CD4-positive, alpha-beta T cell treated with Interleukin-15 for 4 hours (primary cell): ENCODE measurements at regions not wholly inside any gene's neighbourhood (a gene's known extent, or its start where the extent isn't known, plus 50 kb on each side); places are given as distances from the start of the nearest gene placed in this dataset.
"Not testable (repeated sequence)": the region's sequence is repeated elsewhere in the genome, so short reads cannot be mapped to it uniquely, and the experiment has no call there.

Experiments
- DNase-seq: peaks from one replicate; pipeline ENCODE4 v3.0.0-alpha.2; 2020; ENCODE audit warnings: low spot score

- DNase-seq = not testable (repeated sequence)
These were observed 118.3 kb downstream of the LRRC37A3 start for GRCh38 chr17:64800987-64801386.

- DNase-seq = not testable (repeated sequence)
These were observed 118.8 kb downstream of the LRRC37A3 start for GRCh38 chr17:64800361-64800895.

- not testable (repeated sequence) for DNase-seq
These were observed 119.6 kb downstream of the LRRC37A3 start for GRCh38 chr17:64799543-64800188.

- not testable (repeated sequence) for DNase-seq
These were observed 120.3 kb downstream of the LRRC37A3 start for GRCh38 chr17:64798961-64799360.

- DNase-seq = not testable (repeated sequence)
These were observed 120.8 kb downstream of the LRRC37A3 start for GRCh38 chr17:64798489-64798790.

GRCh38 chr17:64797746-64798488 is 121.4 kb downstream of the LRRC37A3 start:
- DNase-seq = not testable (repeated sequence)

- not testable (repeated sequence) for DNase-seq
These were observed 123.9 kb downstream of the LRRC37A3 start for GRCh38 chr17:64795342-64795741.

- not testable (repeated sequence) for DNase-seq
These were observed 124.6 kb downstream of the LRRC37A3 start for GRCh38 chr17:64794548-64795274.

GRCh38 chr17:64794113-64794512 is 125.2 kb downstream of the LRRC37A3 start:
- DNase-seq = not testable (repeated sequence)

GRCh38 chr17:64792793-64793575 is 126.3 kb downstream of the LRRC37A3 start:
- peak; percentile 55 for DNase-seq

GRCh38 chr17:64792276-64792675 is 127.0 kb downstream of the LRRC37A3 start:
- DNase-seq = not testable (repeated sequence)

GRCh38 chr17:64791691-64792090 is 127.6 kb downstream of the LRRC37A3 start:
- not testable (repeated sequence) for DNase-seq

- not testable (repeated sequence) for DNase-seq
These were observed 128.1 kb downstream of the LRRC37A3 start for GRCh38 chr17:64791226-64791625.

- DNase-seq = not testable (repeated sequence)
These were observed 128.6 kb upstream of the SMURF2 start for GRCh38 chr17:64790690-64791089.

GRCh38 chr17:64790193-64790592 is 128.1 kb upstream of the SMURF2 start:
- not testable (repeated sequence) for DNase-seq

- DNase-seq = not testable (repeated sequence)
These were observed 126.9 kb upstream of the SMURF2 start for GRCh38 chr17:64789061-64789445.

- no peak for DNase-seq
These were observed 126.4 kb upstream of the SMURF2 start for GRCh38 chr17:64788286-64789060.

GRCh38 chr17:64787921-64788271 is 125.8 kb upstream of the SMURF2 start:
- DNase-seq = no peak

GRCh38 chr17:64787255-64787920 is 125.3 kb upstream of the SMURF2 start:
- DNase-seq = no peak

GRCh38 chr17:64786337-64786736 is 124.2 kb upstream of the SMURF2 start:
- DNase-seq = no peak

GRCh38 chr17:64785011-64785421 is 122.9 kb upstream of the SMURF2 start:
- no peak for DNase-seq
